ENCODE measurements at regions not wholly inside any gene's neighbourhood (a gene's known extent, or its start where the extent isn't known, plus 50 kb on each side); places are given as distances from the start of the nearest gene placed in this dataset.

- TF ChIP-seq ARID4B (CRISPR knock-in tag; IDR thresholded peaks at IDR 0.05; ENCODE audit: borderline replicate concordance), result no peak
- no peak for TF ChIP-seq FOXP4 (CRISPR knock-in tag; IDR thresholded peaks at IDR 0.05)
Measured at GRCh38 chr11:33970984-33971466, 79.1 kb upstream of the LMO2 start (continued).

GRCh38 chr11:33967451-33967850 lies 75.6 kb upstream of the LMO2 start:
- DNase-seq (ENCODE audit: low spot score) (no peak), ATAC-seq (no peak)
- ChIA-PET CTCF (no interaction called here), POLR2A (interaction anchor here (0.6 kb wide), 1 partner anchor 51 kb away, joined by 3 read pairs; no protein-coding TSS in a partner anchor)
- peaks cover 3% of the 10 kb centered on the region; the same call in 1 of the 2 replicates for H3K27me3 Mint-ChIP-seq (ENCODE audit: low read depth)
- H3K36me3 Mint-ChIP-seq, result no peaks in the 10 kb centered on the region
- 0 out of 2 replicates have a peak, but pooled peaks cover 2% of the 10 kb centered on the region for H3K4me1 Mint-ChIP-seq
- no peak overlapping the region for H3K4me3 Mint-ChIP-seq
- H3K27ac Mint-ChIP-seq, result no peak overlapping the region
- no peaks in the 10 kb centered on the region for H3K9me3 Mint-ChIP-seq
- TF ChIP-seq CTCF (IDR thresholded peaks at IDR 0.05) (no peak), E2F1 (CRISPR knock-in tag; IDR thresholded peaks at IDR 0.05) (no peak), TCF7 (CRISPR knock-in tag; IDR thresholded peaks at IDR 0.05; ENCODE audit: low read depth) (no peak), FOXK1 (CRISPR knock-in tag; IDR thresholded peaks at IDR 0.05) (no peak), ZNF423 (CRISPR knock-in tag; IDR thresholded peaks at IDR 0.05) (no peak), SOX15 (CRISPR knock-in tag; IDR thresholded peaks at IDR 0.05) (no peak), PREB (CRISPR knock-in tag; IDR thresholded peaks at IDR 0.05; ENCODE audit: borderline replicate concordance) (no peak), EMX1 (CRISPR knock-in tag; IDR thresholded peaks at IDR 0.05) (no peak), ZNF671 (CRISPR knock-in tag; IDR thresholded peaks at IDR 0.05) (no peak), ATF3 (CRISPR knock-in tag; conservative IDR thresholded peaks at IDR 0.05) (no peak), HMGXB4 (CRISPR knock-in tag; IDR thresholded peaks at IDR 0.05) (no peak), SMAD4 (CRISPR knock-in tag; IDR thresholded peaks at IDR 0.05) (no peak), ETV6 (CRISPR knock-in tag; IDR thresholded peaks at IDR 0.05) (no peak), GRHL2 (CRISPR knock-in tag; IDR thresholded peaks at IDR 0.05; ENCODE audit: insufficient replicate concordance, severe bottlenecking) (no peak), FOXJ3 (CRISPR knock-in tag; IDR thresholded peaks at IDR 0.05; ENCODE audit: borderline replicate concordance) (no peak), ATF2 (CRISPR knock-in tag; IDR thresholded peaks at IDR 0.05; ENCODE audit: borderline replicate concordance, low read depth) (no peak)

Data from WTC11 (cell line).